ENCODE measurements at regions not wholly inside any gene's neighbourhood (a gene's known extent, or its start where the extent isn't known, plus 50 kb on each side); places are given as distances from the start of the nearest gene placed in this dataset.
"Not testable (repeated sequence)": the region's sequence is repeated elsewhere in the genome, so short reads cannot be mapped to it uniquely, and the experiment has no call there.

DNA sequence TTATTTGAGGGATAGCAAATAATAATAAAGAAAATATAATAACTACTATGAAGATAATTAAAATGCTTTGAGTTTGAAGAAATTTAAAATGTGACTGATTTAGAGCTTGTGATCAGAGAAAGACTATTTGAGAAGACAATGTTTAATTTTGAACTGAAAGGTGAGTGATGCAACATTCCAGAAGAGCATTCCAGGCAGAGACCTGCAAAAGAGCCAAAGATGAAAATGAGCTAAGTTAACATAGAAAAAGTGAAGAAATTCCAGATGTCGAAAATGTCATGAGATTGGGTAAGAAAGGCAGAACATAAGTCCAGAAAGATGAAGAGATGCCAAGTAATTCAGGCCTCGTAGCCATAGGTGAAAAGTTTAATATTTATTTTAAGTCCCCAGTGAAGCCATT is 215.8 kb downstream of the FSIP2 start:
- POLR2A ChIA-PET, result no interaction called here
- DNase-seq (no peak), ATAC-seq (no peak)
- Mint-ChIP-seq H3K27ac (no peak overlapping the region), H3K4me1 (no peaks in the 10 kb centered on the region), H3K4me3 (no peak overlapping the region), H3K36me3 (peaks cover 9 to 13% (median 9%) of the 10 kb centered on the region in 3 donors), H3K27me3 (no peaks in the 10 kb centered on the region), H3K9me3 (peaks cover 0 to 14% (median 6%) of the 10 kb centered on the region in 9 donors)

GRCh38 chr2:185955050-185955449 is 216.4 kb downstream of the FSIP2 start:
- Mint-ChIP-seq H3K27ac (no peak overlapping the region), H3K27me3 (no peaks in the 10 kb centered on the region), H3K4me1 (no peaks in the 10 kb centered on the region), H3K4me3 (no peak overlapping the region), H3K9me3 (peaks cover 0 to 17% (median 9%) of the 10 kb centered on the region in 9 donors), H3K36me3 (peaks cover 8 to 10% (median 10%) of the 10 kb centered on the region in 3 donors)
- POLR2A ChIA-PET, result no interaction called here
- DNase-seq, result no peak
- ATAC-seq, result no peak

- Mint-ChIP-seq H3K4me1 (no peaks in the 10 kb centered on the region), H3K9me3 (peaks cover 5 to 13% (median 11%) of the 10 kb centered on the region in 9 donors), H3K36me3 (peaks cover 0 to 20% (median 2%) of the 10 kb centered on the region in 3 donors), H3K27me3 (no peaks in the 10 kb centered on the region), H3K4me3 (no peak overlapping the region), H3K27ac (no peak overlapping the region)
- no peak for ATAC-seq
- POLR2A ChIA-PET, result no interaction called here
- DNase-seq, result no peak
Measured at GRCh38 chr2:185967335-185967734, 228.7 kb downstream of the FSIP2 start.

DNA sequence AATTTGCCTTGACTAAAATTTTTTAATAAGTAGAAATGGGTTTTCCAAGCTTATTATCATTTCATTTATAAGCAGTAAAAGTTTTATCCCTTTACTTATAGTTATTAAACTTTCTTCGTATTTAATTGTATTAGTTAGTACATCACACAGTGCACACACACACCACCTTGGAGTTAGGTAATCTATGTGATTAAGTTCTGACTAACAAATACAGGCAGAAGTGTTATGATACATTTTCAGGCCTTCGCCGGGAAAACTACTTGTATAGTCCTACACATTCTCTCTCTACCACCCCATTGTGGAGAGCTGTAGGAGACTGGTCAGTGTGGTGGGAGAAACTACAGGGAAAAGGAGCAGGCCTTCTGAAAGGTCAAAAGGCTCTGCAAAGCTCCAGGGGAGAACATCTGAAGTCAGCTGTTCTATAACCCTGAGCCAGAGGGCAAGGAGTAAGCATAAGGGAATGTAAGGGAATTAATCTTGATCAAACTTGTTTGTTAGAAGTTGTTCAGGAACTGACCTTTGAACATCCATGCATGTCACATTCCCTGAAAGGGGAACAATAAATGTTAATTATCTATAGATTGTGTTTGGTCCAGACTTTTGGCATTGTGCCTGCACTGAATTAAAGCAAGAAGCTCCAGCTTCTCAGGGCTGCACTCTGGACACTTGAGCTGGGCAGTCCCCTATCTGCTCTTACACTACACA is 231.7 kb downstream of the FSIP2 start:
- H3K4me3 Mint-ChIP-seq, result no peak overlapping the region
- no peak for DNase-seq
- peaks cover 6 to 21% (median 11%) of the 10 kb centered on the region in 3 donors for H3K36me3 Mint-ChIP-seq
- no peak for ATAC-seq
- peaks cover 8 to 22% (median 10%) of the 10 kb centered on the region in 9 donors for H3K9me3 Mint-ChIP-seq
- no peaks in the 10 kb centered on the region for H3K27me3 Mint-ChIP-seq
- H3K27ac Mint-ChIP-seq, result no peak overlapping the region
- POLR2A ChIA-PET, result no interaction called here
- H3K4me1 Mint-ChIP-seq, result peaks cover 0 to 2% (median 0%) of the 10 kb centered on the region in 4 donors

DNA sequence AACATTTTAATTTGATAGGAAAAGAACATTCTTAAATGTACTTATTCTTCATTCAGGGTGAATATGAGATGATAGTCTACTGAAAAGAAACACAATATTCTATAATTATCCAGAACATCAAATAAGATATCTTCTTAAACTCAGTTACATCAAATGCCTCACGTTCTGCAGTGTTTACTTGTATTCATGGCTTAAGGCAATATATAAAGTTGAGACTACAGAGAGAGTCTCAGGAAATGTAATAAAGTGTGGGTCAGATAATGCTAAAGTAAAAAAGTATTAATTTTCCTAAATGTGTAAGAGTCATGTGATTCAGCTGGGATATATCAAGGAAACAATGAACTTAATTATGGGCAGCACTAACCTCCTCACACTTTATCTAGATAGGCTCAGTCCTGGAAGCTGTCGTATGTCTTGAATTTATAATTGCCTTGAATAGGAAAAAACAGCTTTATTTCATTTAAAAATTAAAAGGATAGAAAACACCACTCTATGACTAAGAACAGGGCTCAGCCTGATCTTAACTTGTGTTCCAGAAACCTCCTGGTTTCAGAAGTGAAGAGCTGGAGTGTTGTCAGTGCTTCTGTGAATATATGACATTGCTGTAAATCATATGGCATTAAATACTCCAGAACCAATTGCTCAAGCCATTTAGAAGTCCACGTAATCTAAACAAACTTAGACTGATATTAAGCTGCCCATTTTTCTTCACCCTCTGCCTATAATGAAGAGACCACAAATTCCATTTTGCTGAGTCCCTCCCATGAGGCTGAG is 240.2 kb downstream of the FSIP2 start:
- H3K9me3 Mint-ChIP-seq, result peaks cover 0 to 12% (median 4%) of the 10 kb centered on the region in 9 donors

GRCh38 chr2:185979546-185980071 is 241.0 kb downstream of the FSIP2 start:
- DNase-seq (no peak), ATAC-seq (no peak)
- no peaks in the 10 kb centered on the region for H3K4me1 Mint-ChIP-seq
- H3K9me3 Mint-ChIP-seq, result peaks cover 0 to 7% (median 0%) of the 10 kb centered on the region in 9 donors
- H3K27ac Mint-ChIP-seq, result no peak overlapping the region
- H3K27me3 Mint-ChIP-seq, result no peaks in the 10 kb centered on the region
- H3K36me3 Mint-ChIP-seq, result peaks cover 2 to 15% (median 11%) of the 10 kb centered on the region in 3 donors
- POLR2A ChIA-PET, result no interaction called here
- no peak overlapping the region for H3K4me3 Mint-ChIP-seq

More for the DNA sequence above, 240.2 kb downstream of the FSIP2 start:
- no peak for ATAC-seq
- no peak for DNase-seq
- peaks cover 4 to 22% (median 16%) of the 10 kb centered on the region in 3 donors for H3K36me3 Mint-ChIP-seq
- no peak overlapping the region for H3K27ac Mint-ChIP-seq
- H3K4me3 Mint-ChIP-seq, result no peak overlapping the region
- H3K27me3 Mint-ChIP-seq, result no peaks in the 10 kb centered on the region
- POLR2A ChIA-PET, result no interaction called here
- H3K4me1 Mint-ChIP-seq, result peaks cover 0 to 2% (median 0%) of the 10 kb centered on the region in 4 donors

DNA sequence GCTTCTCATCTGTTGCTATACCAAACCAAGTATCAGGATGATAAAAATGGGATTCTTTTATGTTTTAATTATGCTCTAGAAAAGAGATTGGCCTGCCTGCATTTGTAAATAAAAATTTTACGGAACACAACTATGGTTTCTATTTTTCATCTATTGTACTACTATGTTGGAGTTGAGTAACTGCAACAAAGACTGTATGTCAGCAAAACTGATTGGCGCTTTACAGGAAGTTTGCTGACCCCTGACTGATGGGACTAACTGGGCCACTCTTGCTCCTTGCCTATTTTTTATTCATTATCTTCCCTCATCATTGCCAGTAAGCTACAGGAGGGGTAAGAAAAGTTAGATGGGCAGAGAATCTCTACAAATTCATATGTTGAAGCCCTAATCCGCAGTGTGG is 242.3 kb downstream of the FSIP2 start:
- no peak overlapping the region for H3K27ac Mint-ChIP-seq
- no peak overlapping the region for H3K4me3 Mint-ChIP-seq
- H3K36me3 Mint-ChIP-seq, result peaks cover 0 to 17% (median 11%) of the 10 kb centered on the region in 3 donors
- no peaks in the 10 kb centered on the region for H3K27me3 Mint-ChIP-seq
- ATAC-seq (no peak), DNase-seq (no peak)
- POLR2A ChIA-PET, result no interaction called here
- no peaks in the 10 kb centered on the region for H3K4me1 Mint-ChIP-seq
- H3K9me3 Mint-ChIP-seq, result peaks cover 0 to 9% (median 0%) of the 10 kb centered on the region in 9 donors

- DNase-seq (no peak), ATAC-seq (no peak)
- H3K27ac Mint-ChIP-seq, result no peak overlapping the region
- H3K9me3 Mint-ChIP-seq, result peaks cover 0 to 5% (median 0%) of the 10 kb centered on the region in 9 donors
- POLR2A ChIA-PET, result no interaction called here
- H3K27me3 Mint-ChIP-seq, result no peaks in the 10 kb centered on the region
- H3K36me3 Mint-ChIP-seq, result peaks cover 0 to 15% (median 6%) of the 10 kb centered on the region in 3 donors
- no peak overlapping the region for H3K4me3 Mint-ChIP-seq
- no peaks in the 10 kb centered on the region for H3K4me1 Mint-ChIP-seq
Measured at GRCh38 chr2:185984670-185985069, 246.1 kb downstream of the FSIP2 start.

GRCh38 chr2:185988907-185989306 is 250.3 kb downstream of the FSIP2 start:
- H3K4me3 Mint-ChIP-seq, H3K9me3 Mint-ChIP-seq, ATAC-seq, H3K27me3 Mint-ChIP-seq, H3K4me1 Mint-ChIP-seq, DNase-seq, POLR2A ChIA-PET, H3K27ac Mint-ChIP-seq: not testable (repeated sequence)
- H3K36me3 Mint-ChIP-seq, result peaks cover 9 to 25% (median 11%) of the 10 kb centered on the region in 3 donors

GRCh38 chr2:185990861-185991525 is 252.4 kb downstream of the FSIP2 start:
- ATAC-seq (no peak), DNase-seq (no peak)
- POLR2A ChIA-PET, result no interaction called here
- H3K9me3 Mint-ChIP-seq, result peaks cover 0 to 3% (median 0%) of the 10 kb centered on the region in 9 donors
- H3K4me3 Mint-ChIP-seq, result no peak overlapping the region
- no peaks in the 10 kb centered on the region for H3K27me3 Mint-ChIP-seq
- peaks cover 0 to 2% (median under 1%) of the 10 kb centered on the region in 4 donors for H3K4me1 Mint-ChIP-seq
- peaks cover 11 to 25% (median 17%) of the 10 kb centered on the region in 3 donors for H3K36me3 Mint-ChIP-seq
- no peak overlapping the region for H3K27ac Mint-ChIP-seq

- ATAC-seq, result no peak
- POLR2A ChIA-PET, result no interaction called here
- peaks cover 0 to 2% (median 0%) of the 10 kb centered on the region in 9 donors for H3K9me3 Mint-ChIP-seq
Measured at GRCh38 chr2:185998562-185999070, 260.0 kb downstream of the FSIP2 start.

GRCh38 chr2:186009341-186009740 is 270.7 kb downstream of the FSIP2 start:
- H3K27ac Mint-ChIP-seq, result no peak overlapping the region
- peaks cover 10 to 58% (median 32%) of the 10 kb centered on the region in 9 donors for H3K9me3 Mint-ChIP-seq
- peaks cover 14 to 54% (median 51%) of the 10 kb centered on the region in 3 donors for H3K36me3 Mint-ChIP-seq
- no peaks in the 10 kb centered on the region for H3K27me3 Mint-ChIP-seq
- ATAC-seq (no peak), DNase-seq (no peak)
- peaks cover 0 to 4% (median 0%) of the 10 kb centered on the region in 4 donors for H3K4me1 Mint-ChIP-seq
- H3K4me3 Mint-ChIP-seq, result no peak overlapping the region
- POLR2A ChIA-PET, result no interaction called here

More at GRCh38 chr2:185998562-185999070, 260.0 kb downstream of the FSIP2 start:
- no peaks in the 10 kb centered on the region for H3K27me3 Mint-ChIP-seq
- H3K36me3 Mint-ChIP-seq, result peaks cover 5 to 8% (median 7%) of the 10 kb centered on the region in 3 donors
- DNase-seq, result no peak
- H3K4me3 Mint-ChIP-seq, result no peak overlapping the region
- peaks cover 0 to 3% (median 1%) of the 10 kb centered on the region in 4 donors for H3K4me1 Mint-ChIP-seq
- H3K27ac Mint-ChIP-seq, result no peak overlapping the region

All from naive thymus-derived CD8-positive, alpha-beta T cell (primary cell).